ENCODE measurements at regions not wholly inside any gene's neighbourhood (a gene's known extent, or its start where the extent isn't known, plus 50 kb on each side); places are given as distances from the start of the nearest gene placed in this dataset.

DNA sequence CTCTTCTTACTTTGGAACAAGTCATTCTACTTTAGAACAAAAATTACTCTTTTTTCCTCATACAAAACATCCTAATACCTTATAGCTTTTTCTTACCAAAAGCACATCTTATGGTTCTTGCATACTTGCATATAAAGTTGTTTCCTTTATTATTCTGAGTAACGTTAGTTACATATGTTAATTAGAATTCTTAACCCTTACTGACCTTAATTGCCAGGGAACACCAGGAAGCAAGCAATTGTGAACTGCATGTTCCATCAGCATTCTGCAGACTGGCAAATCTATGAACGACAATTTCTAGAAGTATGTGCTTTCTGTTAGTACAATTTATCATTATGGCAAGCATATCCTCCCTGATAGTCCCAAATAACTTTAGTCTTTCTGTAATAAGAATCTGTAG, 831.0 kb downstream of the C6orf118 start:
- no peak for DNase-seq (ENCODE audit: low read depth)

DNA sequence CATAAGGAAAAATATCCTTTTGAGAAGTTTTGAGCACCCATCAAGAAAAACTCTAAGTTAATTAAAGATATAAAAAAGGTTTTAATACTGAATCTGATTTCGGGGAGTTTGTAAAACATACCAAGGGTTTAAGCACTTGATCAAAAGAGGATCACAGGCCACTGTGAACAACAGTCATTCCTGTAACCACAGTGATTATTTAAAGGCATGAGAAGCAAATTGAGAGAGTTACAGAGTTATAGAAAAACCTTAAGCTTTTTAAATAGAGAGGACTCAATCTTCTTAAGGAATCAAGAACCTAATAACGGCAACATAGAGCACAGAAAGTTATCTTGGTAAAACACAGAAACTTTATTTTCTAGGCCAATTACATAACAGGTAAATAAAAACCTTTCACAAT, 831.6 kb downstream of the C6orf118 start:
- no peak for DNase-seq (ENCODE audit: low read depth)

DNA sequence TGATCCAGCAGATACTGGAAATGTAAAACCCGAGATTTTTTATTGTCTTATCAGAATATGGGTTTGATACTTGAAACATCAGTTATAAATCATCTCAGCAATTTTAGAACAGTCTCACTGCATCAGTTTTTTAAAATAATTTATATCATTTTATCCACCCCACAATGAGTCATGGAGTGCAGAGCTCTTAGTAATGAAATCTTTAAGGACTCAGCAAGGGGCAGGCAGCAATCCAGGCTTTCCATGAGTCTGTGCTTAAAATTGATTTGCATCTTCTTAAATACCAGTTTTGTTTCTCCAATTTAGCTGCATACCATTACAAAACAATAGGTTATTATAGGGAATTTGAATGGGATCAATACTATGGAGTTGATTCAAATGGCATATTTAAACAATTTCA, 832.3 kb downstream of the C6orf118 start:
- DNase-seq (ENCODE audit: low read depth): no peak

GRCh38 chr6:164469276-164469949, 840.0 kb downstream of the C6orf118 start:
- no peak for DNase-seq (ENCODE audit: low read depth)

GRCh38 chr6:164455835-164456234, 853.6 kb downstream of the C6orf118 start:
- DNase-seq (ENCODE audit: low read depth): no peak

GRCh38 chr6:164453835-164454234, 855.6 kb downstream of the C6orf118 start:
- DNase-seq (ENCODE audit: low read depth): no peak

- DNase-seq (ENCODE audit: low read depth): no peak
Observed at GRCh38 chr6:164442572-164442971, 866.8 kb downstream of the C6orf118 start.

DNA sequence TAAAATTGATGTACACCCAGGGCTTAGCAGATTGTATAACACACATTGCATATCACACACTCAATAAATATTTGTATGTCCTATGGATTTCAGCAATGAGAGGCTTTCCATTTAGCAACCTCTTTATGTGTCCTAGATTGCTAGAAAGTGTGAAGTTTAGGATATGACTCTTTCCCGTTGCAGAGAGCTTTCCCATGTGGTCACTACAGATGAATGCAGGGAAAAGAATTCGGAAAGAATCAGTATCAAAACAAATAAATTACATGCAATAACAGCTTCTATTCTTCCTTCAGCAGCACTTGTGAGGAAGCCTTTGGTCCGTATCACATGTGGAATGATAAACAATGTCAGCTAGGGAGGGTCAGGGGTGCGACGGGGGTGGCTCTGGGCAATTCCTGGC, 870.1 kb downstream of the C6orf118 start:
- DNase-seq (ENCODE audit: low read depth): no peak

DNA sequence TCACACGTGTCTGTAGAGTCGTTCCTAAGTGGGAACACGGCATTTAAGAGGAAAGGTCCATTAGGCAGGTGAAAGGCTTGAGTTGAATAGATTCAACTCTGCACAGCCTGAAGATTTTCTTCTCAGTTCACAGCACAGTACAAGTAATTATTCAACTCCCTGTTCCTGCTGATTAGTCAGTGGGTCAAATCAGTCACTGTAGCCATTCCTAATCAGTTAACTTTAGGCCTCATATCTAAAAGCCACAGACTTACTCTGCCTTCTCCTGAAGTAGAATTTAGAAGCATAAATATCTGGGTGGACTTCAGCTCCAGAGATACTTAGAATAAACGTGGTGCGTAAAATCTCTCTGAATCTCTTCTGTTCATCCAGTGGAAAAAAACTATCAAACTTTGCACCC, 872.4 kb downstream of the C6orf118 start:
- DNase-seq (ENCODE audit: low read depth): no peak

- DNase-seq (ENCODE audit: low read depth): no peak
Observed at GRCh38 chr6:164427728-164428402, 881.5 kb downstream of the C6orf118 start.

DNA sequence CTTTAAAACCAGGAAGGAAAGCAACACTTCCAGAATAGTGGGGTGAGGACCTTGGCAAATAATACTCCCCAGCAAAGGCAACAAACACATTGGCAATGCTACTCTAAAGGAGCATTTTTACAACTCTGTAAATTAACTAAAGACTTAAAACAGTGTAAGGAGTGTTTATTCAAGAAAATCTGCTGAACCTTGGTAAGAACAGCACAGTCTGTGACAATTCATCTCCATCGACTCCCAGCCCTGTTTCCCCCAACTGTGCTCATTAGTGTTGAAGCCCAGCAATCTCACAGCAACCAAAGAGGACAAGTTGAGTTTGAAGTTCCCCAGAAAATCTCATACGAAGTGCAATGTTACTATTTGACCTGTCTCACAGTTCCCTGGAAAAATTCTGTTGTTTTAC, 884.9 kb downstream of the C6orf118 start:
- DNase-seq (ENCODE audit: low read depth): no peak

- DNase-seq (ENCODE audit: low read depth): no peak
Observed at GRCh38 chr6:164419099-164419498, 890.3 kb downstream of the C6orf118 start.

DNA sequence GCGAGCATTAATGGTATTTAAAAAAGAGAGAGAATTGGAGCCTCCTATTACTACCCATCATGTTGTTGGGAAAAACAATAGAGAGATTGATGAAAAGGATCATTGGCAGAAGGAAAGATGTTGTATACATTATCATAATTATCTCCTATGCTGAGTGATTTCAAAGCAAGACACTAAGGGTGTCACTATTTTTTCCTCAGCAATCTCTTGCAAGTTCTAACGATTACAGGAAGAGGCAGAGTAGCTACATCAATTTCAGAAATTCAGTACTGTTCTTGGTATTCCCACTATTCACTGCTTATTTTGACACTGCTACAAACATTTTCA, 891.2 kb downstream of the C6orf118 start:
- no peak for DNase-seq (ENCODE audit: low read depth)

DNA sequence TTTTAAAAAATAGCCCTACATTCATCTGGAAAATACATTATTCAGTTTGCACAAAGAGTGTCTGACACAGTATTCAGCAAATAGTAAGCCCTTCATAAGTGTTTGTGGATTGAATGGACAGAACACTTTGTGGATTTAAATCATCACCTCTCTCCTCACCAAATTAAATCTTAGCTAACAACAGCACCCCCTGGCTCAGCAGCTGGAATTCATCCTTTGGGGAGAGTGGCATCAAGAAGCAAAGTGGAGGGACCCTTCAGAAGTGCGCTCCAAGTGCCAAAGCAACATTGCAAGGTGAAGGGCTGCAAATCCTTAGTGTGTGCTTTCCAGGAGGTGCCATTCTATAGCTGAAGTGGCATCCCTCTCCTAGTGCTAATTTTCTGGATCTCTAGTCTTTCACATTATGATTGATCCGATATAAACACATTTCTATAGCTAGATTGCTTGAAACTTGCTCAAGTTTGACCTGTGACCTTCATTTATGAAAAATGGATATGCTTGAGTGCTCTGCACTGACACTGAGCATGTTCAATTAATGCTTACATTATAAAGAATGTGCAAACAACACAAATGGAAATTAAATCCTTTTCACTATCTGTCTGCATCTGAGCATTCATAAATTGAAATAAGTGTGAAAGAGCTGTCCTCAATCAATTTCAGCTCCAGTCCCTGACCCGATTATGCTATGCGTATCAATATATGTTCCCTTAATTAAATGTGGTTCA, 891.7 kb downstream of the C6orf118 start:
- no peak for DNase-seq (ENCODE audit: low read depth)

DNA sequence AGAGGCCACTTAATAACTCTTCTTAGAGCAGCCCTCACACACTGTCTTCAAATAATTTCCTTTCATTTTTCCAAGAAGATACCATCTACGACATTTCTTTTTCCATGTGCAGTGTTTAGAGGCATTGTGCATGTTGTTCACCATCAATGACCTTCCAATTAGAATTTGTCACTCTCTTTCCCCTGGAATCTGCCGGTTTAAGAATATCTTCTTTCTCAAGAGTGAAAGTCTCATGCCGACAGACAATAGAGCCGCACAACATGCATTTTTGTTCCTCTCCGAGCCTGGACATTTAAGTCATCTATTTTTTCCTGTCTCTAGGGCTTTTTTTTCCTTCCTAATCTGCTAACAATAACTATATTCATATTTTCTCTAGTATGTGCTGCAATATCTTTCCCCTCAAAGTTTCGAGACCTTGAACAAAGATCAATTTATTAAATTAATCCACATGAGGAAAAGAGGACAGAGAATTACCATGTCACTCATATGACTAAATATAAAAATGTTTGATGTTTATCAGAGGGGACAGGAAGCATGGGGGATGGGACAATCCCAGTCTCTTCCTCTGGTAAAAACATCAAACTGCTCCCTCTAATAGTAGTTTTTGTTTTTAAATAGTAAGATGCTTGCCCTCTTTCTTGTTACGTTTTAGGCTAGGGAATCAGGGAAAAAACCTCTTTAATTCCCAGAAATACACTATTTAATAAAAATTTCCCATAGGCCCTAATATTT, 893.4 kb downstream of the C6orf118 start:
- no peak for DNase-seq (ENCODE audit: low read depth)

DNA sequence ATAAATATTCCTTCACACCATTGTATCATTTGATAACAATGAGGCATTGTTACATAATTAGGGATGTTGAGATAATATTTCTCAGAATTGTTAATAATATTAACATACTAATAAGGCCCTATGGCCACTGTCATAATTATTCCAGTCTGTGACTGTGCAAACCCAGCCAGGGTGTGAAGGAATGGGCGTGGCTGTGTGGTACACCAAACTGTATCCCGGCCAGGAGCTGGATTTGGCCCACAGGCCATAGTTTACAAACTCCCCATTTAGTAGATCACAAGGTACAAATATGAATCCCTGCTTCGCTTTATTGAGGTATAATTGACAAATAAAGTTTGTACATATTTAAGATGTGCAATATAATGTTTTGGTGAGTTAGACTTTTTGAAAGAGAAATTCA, 894.7 kb downstream of the C6orf118 start:
- DNase-seq (ENCODE audit: low read depth): no peak

- no peak for DNase-seq (ENCODE audit: low read depth)
Observed at GRCh38 chr6:164412566-164412965, 896.8 kb downstream of the C6orf118 start.

DNA sequence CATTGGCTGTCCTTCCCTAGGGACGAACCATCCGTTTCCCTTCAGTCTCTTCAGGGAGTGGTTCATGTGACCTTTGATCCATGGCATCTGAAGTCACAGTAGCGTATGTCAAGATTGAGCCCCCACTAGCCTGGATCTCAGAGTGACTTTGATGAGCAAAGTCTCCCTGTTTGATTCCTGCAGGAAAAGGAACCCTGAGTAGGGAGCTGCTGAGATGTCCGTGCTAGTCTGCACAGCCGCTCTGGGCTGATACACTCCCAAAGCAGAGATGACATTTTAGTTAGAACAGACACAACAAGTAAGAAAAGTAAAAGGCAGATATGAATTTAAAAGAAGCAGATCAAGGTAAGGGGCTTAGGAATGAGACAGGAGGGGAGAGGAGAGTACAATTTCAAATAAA, 899.4 kb downstream of the C6orf118 start:
- no peak for DNase-seq (ENCODE audit: low read depth)

DNA sequence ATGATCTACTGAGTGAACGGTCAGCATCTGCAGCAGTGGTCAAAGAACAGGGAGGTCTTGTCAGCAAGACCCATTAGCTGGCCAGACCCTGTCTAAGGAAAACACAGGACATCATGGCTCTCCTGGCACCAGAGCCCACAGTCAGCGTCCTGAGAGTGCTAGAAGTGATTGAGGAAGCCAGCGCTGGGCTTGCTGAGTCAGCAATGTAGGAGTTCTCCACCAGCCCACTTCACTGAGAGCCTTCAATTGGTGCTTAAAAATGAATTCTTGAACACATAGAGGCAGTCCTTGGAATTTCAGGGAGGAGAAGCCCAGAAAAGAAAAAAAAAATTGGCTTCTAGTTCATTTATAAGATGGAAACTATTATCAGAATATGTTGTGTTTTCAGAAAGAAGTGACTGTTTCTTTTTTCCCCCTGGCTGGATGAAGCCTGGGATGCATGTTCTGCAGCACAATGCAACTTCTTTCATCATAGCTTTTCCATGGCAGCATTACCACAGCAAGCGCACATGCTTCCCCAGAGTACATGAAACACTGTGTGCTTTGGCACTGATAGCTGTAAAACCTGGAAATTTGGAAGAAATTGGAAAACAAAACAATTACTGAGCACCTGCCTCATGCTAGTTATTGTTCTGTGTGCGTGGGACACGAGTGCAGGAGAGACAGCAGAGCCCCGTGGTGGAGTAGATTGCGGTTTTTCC, 899.9 kb downstream of the C6orf118 start:
- DNase-seq (ENCODE audit: low read depth): no peak

DNA sequence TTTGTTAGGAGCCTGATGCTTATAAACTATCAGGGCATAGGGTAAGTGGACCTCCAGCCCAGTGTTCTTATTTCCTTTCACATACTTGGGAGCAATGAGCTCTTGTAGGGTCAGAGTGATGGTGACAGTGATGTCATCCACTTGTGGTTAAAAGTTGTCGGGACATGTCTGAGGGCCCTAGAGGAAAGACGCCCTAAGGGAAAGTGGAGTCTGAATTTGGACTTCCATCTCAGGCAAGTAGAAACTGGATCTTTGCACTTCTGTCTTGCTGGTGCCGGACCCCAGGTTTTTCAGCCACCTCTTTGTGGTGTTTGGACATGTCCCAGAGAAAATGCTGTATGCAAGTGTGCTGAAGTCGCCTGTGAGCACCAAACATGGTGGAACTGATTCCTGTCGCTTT, 900.5 kb downstream of the C6orf118 start:
- DNase-seq (ENCODE audit: low read depth): no peak

GRCh38 chr6:164404812-164405488, 904.5 kb downstream of the C6orf118 start:
- DNase-seq (ENCODE audit: low read depth): no peak

Measured in Daoy (cell line).